ENCODE measurements at regions not wholly inside any gene's neighbourhood (a gene's known extent, or its start where the extent isn't known, plus 50 kb on each side); places are given as distances from the start of the nearest gene placed in this dataset.

DNA sequence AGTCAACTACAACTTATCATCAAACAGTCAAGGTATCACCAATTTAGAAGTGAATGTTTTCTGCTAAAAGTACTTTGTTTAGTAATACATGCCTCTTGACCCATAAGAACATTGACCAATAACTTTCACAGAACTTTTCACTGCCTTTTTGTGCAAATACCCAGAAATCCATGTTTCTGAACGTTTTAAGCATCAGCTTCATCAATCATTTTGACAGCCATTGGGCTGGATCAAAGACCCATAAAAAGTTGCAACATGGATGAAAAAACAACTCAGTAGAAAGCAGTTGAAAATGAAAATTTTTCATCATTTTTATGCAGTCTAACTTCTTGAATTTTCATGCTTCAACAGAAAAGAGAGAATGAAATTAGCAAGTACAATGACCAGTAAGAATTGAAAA lies 466.7 kb downstream of the TRAM1L1 start:
- peaks cover 15% of the 10 kb centered on the region for H3K4me1 Mint-ChIP-seq

DNA sequence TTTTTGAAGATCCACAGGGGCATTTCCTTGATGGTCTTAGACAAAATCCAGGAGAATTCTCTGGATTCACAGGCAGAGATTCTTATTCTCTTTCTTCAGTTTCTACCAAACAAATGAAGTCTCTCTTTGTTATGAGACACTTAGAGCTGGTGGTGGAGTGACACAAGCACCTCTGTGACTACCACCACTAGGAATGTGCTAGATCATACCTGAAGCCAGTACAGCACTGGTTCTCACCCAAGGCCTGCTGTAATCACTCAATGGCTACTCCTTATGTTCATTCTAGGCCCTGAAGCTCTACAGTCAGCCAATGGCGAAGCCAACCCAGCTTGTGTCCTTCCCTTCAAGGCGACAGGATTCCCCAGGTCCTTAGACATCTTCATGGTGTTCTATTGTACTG lies 482.3 kb downstream of the TRAM1L1 start:
- no peak for DNase-seq (ENCODE audit: low spot score in 2 of 2, unreplicated experiment in 2 of 2)
- H3K9me3 Mint-ChIP-seq, result peaks cover 20% of the 10 kb centered on the region
- no peak overlapping the region for H3K4me3 Mint-ChIP-seq
- no peaks in the 10 kb centered on the region for H3K36me3 Mint-ChIP-seq
- H3K27ac Mint-ChIP-seq, result no peak overlapping the region
- H3K27me3 Mint-ChIP-seq (ENCODE audit: low read depth), result no peaks in the 10 kb centered on the region
- H3K4me1 Mint-ChIP-seq, result no peaks in the 10 kb centered on the region
- TF ChIP-seq, protein P1, sequence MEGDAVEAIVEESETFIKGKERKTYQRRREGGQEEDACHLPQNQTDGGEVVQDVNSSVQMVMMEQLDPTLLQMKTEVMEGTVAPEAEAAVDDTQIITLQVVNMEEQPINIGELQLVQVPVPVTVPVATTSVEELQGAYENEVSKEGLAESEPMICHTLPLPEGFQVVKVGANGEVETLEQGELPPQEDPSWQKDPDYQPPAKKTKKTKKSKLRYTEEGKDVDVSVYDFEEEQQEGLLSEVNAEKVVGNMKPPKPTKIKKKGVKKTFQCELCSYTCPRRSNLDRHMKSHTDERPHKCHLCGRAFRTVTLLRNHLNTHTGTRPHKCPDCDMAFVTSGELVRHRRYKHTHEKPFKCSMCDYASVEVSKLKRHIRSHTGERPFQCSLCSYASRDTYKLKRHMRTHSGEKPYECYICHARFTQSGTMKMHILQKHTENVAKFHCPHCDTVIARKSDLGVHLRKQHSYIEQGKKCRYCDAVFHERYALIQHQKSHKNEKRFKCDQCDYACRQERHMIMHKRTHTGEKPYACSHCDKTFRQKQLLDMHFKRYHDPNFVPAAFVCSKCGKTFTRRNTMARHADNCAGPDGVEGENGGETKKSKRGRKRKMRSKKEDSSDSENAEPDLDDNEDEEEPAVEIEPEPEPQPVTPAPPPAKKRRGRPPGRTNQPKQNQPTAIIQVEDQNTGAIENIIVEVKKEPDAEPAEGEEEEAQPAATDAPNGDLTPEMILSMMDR (IDR thresholded peaks at IDR 0.05; ENCODE audit: unreplicated experiment), result no peak

More for the DNA sequence above, 466.7 kb downstream of the TRAM1L1 start:
- DNase-seq (ENCODE audit: low spot score in 2 of 2, unreplicated experiment in 2 of 2), result no peak
- Mint-ChIP-seq H3K27me3 (ENCODE audit: low read depth) (no peaks in the 10 kb centered on the region), H3K9me3 (no peaks in the 10 kb centered on the region), H3K4me3 (no peak overlapping the region), H3K36me3 (no peaks in the 10 kb centered on the region), H3K27ac (no peak overlapping the region)
- TF ChIP-seq, protein P1 (IDR thresholded peaks at IDR 0.05; ENCODE audit: unreplicated experiment), result no peak

DNA sequence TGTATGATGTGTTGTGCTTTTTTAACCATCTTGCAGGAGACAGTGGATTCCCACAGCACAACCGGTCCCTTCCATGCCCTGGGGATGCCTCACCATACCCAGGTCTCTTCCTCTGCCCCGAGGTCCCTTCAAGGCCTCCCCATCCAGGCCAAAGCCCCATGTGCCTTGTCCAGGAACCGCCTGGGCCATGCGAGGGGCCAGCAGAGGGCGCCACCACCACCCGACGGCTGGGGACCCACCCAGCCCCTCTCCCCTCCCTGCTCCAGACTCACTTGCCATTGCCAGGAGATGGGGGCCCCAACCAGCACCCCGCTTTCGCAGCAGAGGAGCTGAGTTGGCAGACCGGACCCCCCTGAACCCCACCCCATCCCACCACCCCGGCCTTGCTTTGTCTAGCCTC lies 485.5 kb downstream of the TRAM1L1 start:
- Mint-ChIP-seq H3K4me1 (peaks cover 6% of the 10 kb centered on the region), H3K9me3 (peaks cover 19% of the 10 kb centered on the region), H3K36me3 (no peaks in the 10 kb centered on the region), H3K27me3 (ENCODE audit: low read depth) (no peaks in the 10 kb centered on the region), H3K27ac (no peak overlapping the region), H3K4me3 (no peak overlapping the region)
- DNase-seq (ENCODE audit: low spot score in 2 of 2, unreplicated experiment in 2 of 2), result no peak
- TF ChIP-seq, protein P1 (IDR thresholded peaks at IDR 0.05; ENCODE audit: unreplicated experiment), result no peak

GRCh38 chr4:116598980-116599789 lies 486.2 kb downstream of the TRAM1L1 start:
- peaks cover 9% of the 10 kb centered on the region for H3K4me1 Mint-ChIP-seq
- no peaks in the 10 kb centered on the region for H3K27me3 Mint-ChIP-seq (ENCODE audit: low read depth)
- no peak overlapping the region for H3K27ac Mint-ChIP-seq
- peaks cover 13% of the 10 kb centered on the region for H3K9me3 Mint-ChIP-seq
- no peak overlapping the region for H3K4me3 Mint-ChIP-seq
- TF ChIP-seq, protein P1 (IDR thresholded peaks at IDR 0.05; ENCODE audit: unreplicated experiment), result no peak
- H3K36me3 Mint-ChIP-seq, result no peaks in the 10 kb centered on the region
- no peak for DNase-seq (ENCODE audit: low spot score in 2 of 2, unreplicated experiment in 2 of 2)

DNA sequence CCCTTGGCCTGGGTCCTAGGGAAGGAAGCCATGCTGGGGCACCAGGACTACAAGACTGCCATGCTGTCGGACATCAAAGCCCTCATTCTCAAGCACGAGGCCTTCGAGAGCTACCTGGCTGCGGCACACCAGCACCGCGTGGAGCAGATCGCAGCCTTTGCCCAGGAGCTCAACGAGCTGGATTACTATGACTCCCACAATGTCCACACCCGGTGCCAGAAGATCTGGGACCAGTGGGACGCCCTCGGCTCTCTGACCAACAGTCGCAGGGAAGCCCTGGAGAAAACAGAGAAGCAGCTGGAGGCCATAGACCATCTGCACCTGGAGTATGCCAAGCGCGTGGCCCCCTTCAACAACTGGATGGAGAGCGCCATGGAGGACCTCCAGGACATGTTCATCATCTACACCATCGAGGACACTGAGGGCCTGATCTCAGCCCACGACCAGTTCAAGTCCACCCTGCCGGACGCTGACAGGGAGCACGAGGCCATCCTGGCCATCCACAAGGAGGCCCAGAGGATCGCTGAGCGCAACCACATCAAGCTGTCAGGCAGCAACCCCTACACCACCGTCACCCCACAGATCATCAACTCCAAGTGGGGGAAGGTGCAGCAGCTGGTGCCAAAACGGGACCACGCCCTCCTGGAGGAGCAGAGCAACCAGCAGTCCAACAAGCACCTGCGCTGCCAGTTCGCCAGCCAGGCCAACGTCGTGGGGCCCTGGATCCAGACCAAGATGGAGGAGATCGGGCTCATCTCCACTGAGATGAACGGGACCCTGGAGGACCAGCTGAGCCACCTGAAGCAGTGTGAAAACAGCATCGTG lies 487.0 kb downstream of the TRAM1L1 start:
- H3K27me3 Mint-ChIP-seq (ENCODE audit: low read depth), result no peaks in the 10 kb centered on the region
- peaks cover 14% of the 10 kb centered on the region for H3K4me1 Mint-ChIP-seq
- TF ChIP-seq, protein P1 (IDR thresholded peaks at IDR 0.05; ENCODE audit: unreplicated experiment), result no peak
- peaks cover 13% of the 10 kb centered on the region for H3K9me3 Mint-ChIP-seq
- no peak overlapping the region for H3K27ac Mint-ChIP-seq
- DNase-seq (ENCODE audit: low spot score in 2 of 2, unreplicated experiment in 2 of 2), result no peak
- H3K4me3 Mint-ChIP-seq, result no peak overlapping the region
- no peaks in the 10 kb centered on the region for H3K36me3 Mint-ChIP-seq
